ACHN (cell line): ENCODE measurements at regions not wholly inside any gene's neighbourhood (a gene's known extent, or its start where the extent isn't known, plus 50 kb on each side); places are given as distances from the start of the nearest gene placed in this dataset.
A peak's percentile ranks its signal among the peaks of the same experiment; 100 is the strongest.

ENCODE experiments used
- DNase-seq: peaks from one replicate; pipeline ENCODE4 v3.0.0-alpha.2; 2015
- in situ Hi-C: cut with HindIII; loops from 2 replicates; pipeline ENCODE4 v1.10.0; 2017; ENCODE audit warnings: low sequenced_read_pairs, low pct_ligation_motif_present, low pct_unique_long_range_greater_than_20kb

GRCh38 chr12:98198261-98198982, 317.0 kb upstream of the TMPO start:
- DNase-seq: no peak
- in situ Hi-C loops: no loop called here

GRCh38 chr12:98208816-98209215, 306.6 kb upstream of the TMPO start:
- DNase-seq: no peak
- in situ Hi-C loops: no loop called here

GRCh38 chr12:98211909-98212695, 303.3 kb upstream of the TMPO start:
- DNase-seq: no peak
- in situ Hi-C loops: no loop called here

GRCh38 chr12:98213556-98213955, 301.8 kb upstream of the TMPO start:
- DNase-seq: no peak
- in situ Hi-C loops: no loop called here

- in situ Hi-C loops: no loop called here
- no peak for DNase-seq
Measured at GRCh38 chr12:98217257-98217656, 298.1 kb upstream of the TMPO start.

GRCh38 chr12:98220636-98221035, 294.8 kb upstream of the TMPO start:
- in situ Hi-C loops: no loop called here
- no peak for DNase-seq

- in situ Hi-C loops: no loop called here
- DNase-seq: no peak
Measured at GRCh38 chr12:98221243-98221808, 294.1 kb upstream of the TMPO start.

GRCh38 chr12:98222135-98222534, 293.3 kb upstream of the TMPO start:
- DNase-seq: no peak
- in situ Hi-C loops: no loop called here

GRCh38 chr12:98224584-98225221, 290.7 kb upstream of the TMPO start:
- in situ Hi-C loops: no loop called here
- DNase-seq: no peak

GRCh38 chr12:98227162-98227561, 288.2 kb upstream of the TMPO start:
- in situ Hi-C loops: no loop called here
- peak; percentile 33 for DNase-seq

- in situ Hi-C loops: no loop called here
- DNase-seq: no peak
Measured at GRCh38 chr12:98228683-98229539, 286.5 kb upstream of the TMPO start.

- DNase-seq: no peak
- in situ Hi-C loops: no loop called here
Measured at GRCh38 chr12:98229540-98229924, 285.9 kb upstream of the TMPO start.

GRCh38 chr12:98232753-98233390, 282.5 kb upstream of the TMPO start:
- DNase-seq: no peak
- in situ Hi-C loops: no loop called here

- in situ Hi-C loops: no loop called here
- no peak for DNase-seq
Measured at GRCh38 chr12:98235301-98235700, 280.1 kb upstream of the TMPO start.

GRCh38 chr12:98238515-98239130, 276.8 kb upstream of the TMPO start:
- no peak for DNase-seq
- in situ Hi-C loops: no loop called here

- DNase-seq: no peak
- in situ Hi-C loops: no loop called here
Measured at GRCh38 chr12:98243190-98243589, 272.2 kb upstream of the TMPO start.

- DNase-seq: no peak
Measured at GRCh38 chr12:98244136-98244535, 271.3 kb upstream of the TMPO start.

More at GRCh38 chr12:98244136-98244535, 271.3 kb upstream of the TMPO start:
- in situ Hi-C loops: no loop called here
